IMR-90 (cell line): ENCODE measurements at regions not wholly inside any gene's neighbourhood (a gene's known extent, or its start where the extent isn't known, plus 50 kb on each side); places are given as distances from the start of the nearest gene placed in this dataset.

Experiments used
- ATAC-seq: fragments of 200-7000 bp; cut with Tn5 transposase; 2 replicates; pipeline ENCODE4 v1.9.1; 2020; ENCODE audit warnings: low read depth, mild to moderate bottlenecking, moderate library complexity
- BruUV-seq: library from RNA; stranded (reverse); fragments of 400-500 nt; replicated peaks from 2 replicates; lab custom pipeline; 2021; lab: Mats Ljungman, UMichigan
- CTCF ChIA-PET: fragments of 300-600 bp; formaldehyde crosslinking; extraction: SDS; loops from one replicate; lab custom pipeline; 2021; ENCODE audit warnings: antibody characterized with exemption; lab: Yijun Ruan, JAX
- POLR2A ChIA-PET: fragments of 300-600 bp; sonication (Branson Sonifier 250); formaldehyde crosslinking; loops from one replicate; lab custom pipeline; 2022; ENCODE audit warnings: antibody characterized with exemption; ENCODE audit not compliant: unreplicated experiment; lab: Charles Lee
- DNase-seq: peaks from one replicate; pipeline ENCODE4 v3.0.0; 2013
- H2AFZ ChIP-seq: replicated peaks from 2 replicates; pipeline ENCODE3; 2013; ENCODE audit warnings: low read length, mild to moderate bottlenecking; ENCODE audit not compliant: poor library complexity
- H2AK5ac ChIP-seq: 2 replicates; pipeline ENCODE4 v1.6.1; 2013; ENCODE audit warnings: low read depth, low read length, inconsistent platforms
- H2AK9ac ChIP-seq: replicated peaks from 2 replicates; pipeline ENCODE3; 2013; ENCODE audit warnings: mild to moderate bottlenecking, low read depth, low read length, moderate library complexity; ENCODE audit not compliant: poor library complexity
- H2BK120ac ChIP-seq: 2 replicates; pipeline ENCODE4 v1.6.1; 2013; ENCODE audit warnings: low read depth, low read length, inconsistent platforms
- H2BK15ac ChIP-seq: 3 replicates; pipeline ENCODE4 v1.6.1; 2013; ENCODE audit warnings: low read depth, low read length, inconsistent platforms
- H2BK20ac ChIP-seq: 2 replicates; pipeline ENCODE4 v1.6.1; 2013; ENCODE audit warnings: low read depth, mild to moderate bottlenecking, inconsistent platforms, low read length, moderate library complexity
- H2BK5ac ChIP-seq: 2 replicates; pipeline ENCODE4 v1.6.1; 2013; ENCODE audit warnings: mild to moderate bottlenecking, low read depth, low read length, inconsistent platforms; ENCODE audit not compliant: poor library complexity, severe bottlenecking
- H3K14ac ChIP-seq: replicated peaks from 2 replicates; pipeline ENCODE4 v1.6.1; 2013; ENCODE audit warnings: low read depth, low read length, inconsistent platforms
- H3K18ac ChIP-seq: 2 replicates; pipeline ENCODE4 v1.6.1; 2013; ENCODE audit warnings: low read depth, low read length, control low read depth
- H3K23ac ChIP-seq: 2 replicates; pipeline ENCODE4 v1.6.1; 2013; ENCODE audit warnings: low read depth, low read length, inconsistent platforms
- H3K27ac ChIP-seq: 2 replicates; pipeline ENCODE4 v1.5.1; 2013; ENCODE audit warnings: mild to moderate bottlenecking, control low read depth, low read length; ENCODE audit not compliant: insufficient read depth
- H3K27me3 ChIP-seq: 2 replicates; pipeline ENCODE4 v1.6.1; 2013; ENCODE audit warnings: low read length; ENCODE audit not compliant: control insufficient read depth, insufficient read depth
- H3K36me3 ChIP-seq: 2 replicates; pipeline ENCODE4 v1.6.1; 2013; ENCODE audit warnings: low read length, mixed read lengths; ENCODE audit not compliant: control insufficient read depth, insufficient read depth
- H3K4ac ChIP-seq: 2 replicates; pipeline ENCODE4 v1.6.1; 2013; ENCODE audit warnings: low read depth, low read length, inconsistent platforms
- H3K4me1 ChIP-seq: 2 replicates; pipeline ENCODE4 v1.6.1; 2013; ENCODE audit warnings: low read length, mixed read lengths; ENCODE audit not compliant: control insufficient read depth, insufficient read depth
- H3K4me2 ChIP-seq: 2 replicates; pipeline ENCODE4 v1.6.1; 2013; ENCODE audit warnings: low read depth, mild to moderate bottlenecking, control low read depth, low read length, moderate library complexity
- H3K4me3 ChIP-seq: 2 replicates; pipeline ENCODE4 v1.5.1; 2013; ENCODE audit warnings: low read depth, mild to moderate bottlenecking, control low read depth, low read length, moderate library complexity; ENCODE audit not compliant: insufficient read depth
- H3K56ac ChIP-seq: 2 replicates; pipeline ENCODE4 v1.6.1; 2013; ENCODE audit warnings: low read length, inconsistent platforms; ENCODE audit not compliant: insufficient read depth; ENCODE audit errors: extremely low read depth
- H3K79me1 ChIP-seq, 2 experiments: 2 replicates each; pipeline ENCODE4 v1.6.1; 2013; ENCODE audit warnings: low read length in 2 of 2, inconsistent platforms in 1 of 2, low read depth in 1 of 2
- H3K9ac ChIP-seq: 2 replicates; pipeline ENCODE4 v1.6.1; 2013; ENCODE audit warnings: low read depth, low read length, control low read depth
- H3K9me1 ChIP-seq: 2 replicates; pipeline ENCODE4 v1.6.1; 2013; ENCODE audit warnings: low read length, inconsistent platforms; ENCODE audit not compliant: insufficient read depth
- H3K9me3 ChIP-seq: 2 replicates; pipeline ENCODE4 v1.6.1; 2013; ENCODE audit warnings: low read length; ENCODE audit not compliant: control insufficient read depth, insufficient read depth
- H4K20me1 ChIP-seq: 2 replicates; pipeline ENCODE4 v1.6.1; 2013; ENCODE audit warnings: low read length, inconsistent platforms; ENCODE audit not compliant: insufficient read depth
- H4K5ac ChIP-seq: 2 replicates; pipeline ENCODE4 v1.6.1; 2013; ENCODE audit warnings: mild to moderate bottlenecking, low read depth, low read length, control low read depth
- H4K8ac ChIP-seq, 2 experiments: 2 replicates each; pipeline ENCODE4 v1.6.1; 2013; ENCODE audit warnings: low read depth in 2 of 2, low read length in 2 of 2, control low read depth in 1 of 2, inconsistent platforms in 1 of 2
- H4K91ac ChIP-seq: 2 replicates; pipeline ENCODE4 v1.6.1; 2013; ENCODE audit warnings: low read depth, low read length, inconsistent platforms; ENCODE audit not compliant: insufficient read depth
- CHD1 ChIP-seq: IDR thresholded peaks from 2 replicates; pipeline ENCODE4 v1.6.1; 2012; ENCODE audit warnings: low read depth, low read length, improper control_type of control experiment
- ELK1 ChIP-seq: fragments of 150-350 bp; IDR thresholded peaks from 2 replicates; pipeline ENCODE4 v1.6.1; 2016; ENCODE audit warnings: low read depth, mild to moderate bottlenecking, low read length, moderate library complexity, borderline replicate concordance
- FOS ChIP-seq: fragments of 150-350 bp; IDR thresholded peaks from 2 replicates; pipeline ENCODE4 v1.6.1; 2016; ENCODE audit warnings: low read depth, low read length
- MAFK ChIP-seq: IDR thresholded peaks from 2 replicates; pipeline ENCODE4 v1.6.1; 2012; ENCODE audit warnings: low read depth, low read length, improper control_type of control experiment
- MAZ ChIP-seq: IDR thresholded peaks from 2 replicates; pipeline ENCODE4 v1.6.1; 2012; ENCODE audit warnings: low read depth, mild to moderate bottlenecking, low read length, improper control_type of control experiment, moderate library complexity, borderline replicate concordance
- RAD21 ChIP-seq: IDR thresholded peaks from 2 replicates; pipeline ENCODE4 v1.6.1; 2012; ENCODE audit warnings: low read length, improper control_type of control experiment
- RCOR1 ChIP-seq: IDR thresholded peaks from 2 replicates; pipeline ENCODE4 v1.6.1; 2012; ENCODE audit warnings: mild to moderate bottlenecking, low read length, improper control_type of control experiment; ENCODE audit not compliant: insufficient replicate concordance
- RFX5 ChIP-seq: IDR thresholded peaks from 2 replicates; pipeline ENCODE4 v1.8.0; 2012; ENCODE audit warnings: low read depth, mild to moderate bottlenecking, low read length, moderate library complexity
- USF2 ChIP-seq: fragments of 150-350 bp; IDR thresholded peaks from 2 replicates; pipeline ENCODE4 v1.6.1; 2017; ENCODE audit warnings: mild to moderate bottlenecking, antibody characterized with exemption, low read length, low read depth
- WGBS, 2 experiments: methylation state at CpG; one replicate each; pipeline versions ENCODE4 v1.1.5 to v1.1.7; 2013; ENCODE audit warnings: missing lambda C conversion rate in 2 of 2; ENCODE audit not compliant: insufficient read length in 1 of 2; ENCODE audit errors: extremely low coverage in 2 of 2; 5-methylcytosine and 5-hydroxymethylcytosine counted together
- dilution Hi-C: fragments of 300-500 bp; cut with HindIII; formaldehyde crosslinking; loops from one replicate; pipeline ENCODE4 v1.14.3; 2018; ENCODE audit warnings: low sequenced_read_pairs; ENCODE audit not compliant: unreplicated experiment
- in situ Hi-C: fragments of 300-500 bp; cut with MboI; formaldehyde crosslinking; loops from 3 replicates; pipeline ENCODE4 v1.14.3; 2019; ENCODE audit warnings: low sequenced_read_pairs, inconsistent platforms, mixed read lengths
- intact Hi-C: fragments of 100-400 bp; cut with micrococcal nuclease; formaldehyde crosslinking; loops from 2 replicates; pipeline ENCODE4 v1.10.0; 2022
- TF ChIP-seq, protein P1 (sequence below): conservative IDR thresholded peaks from 2 replicates; pipeline ENCODE4 v1.5.1; 2012; ENCODE audit warnings: mild to moderate bottlenecking, low read depth, low read length, improper control_type of control experiment

- H3K27ac ChIP-seq: no peak overlapping the region
- dilution Hi-C loops: no loop called here
- no peak overlapping the region for H3K56ac ChIP-seq
- H3K36me3 ChIP-seq: no peaks in the 10 kb centered on the region
- no peak overlapping the region for H2BK20ac ChIP-seq
- ATAC-seq: no peak
- H3K4ac ChIP-seq: no peak overlapping the region
- intact Hi-C loops: no loop called here
- H4K20me1 ChIP-seq: no peaks in the 10 kb centered on the region
- H2BK5ac ChIP-seq: no peak overlapping the region
- in situ Hi-C loops: no loop called here
- no peak overlapping the region for H4K91ac ChIP-seq
- H3K4me2 ChIP-seq: no peak overlapping the region
- H3K4me1 ChIP-seq: no peaks in the 10 kb centered on the region
- H3K27me3 ChIP-seq: no peaks in the 10 kb centered on the region
- no peak overlapping the region for H4K8ac ChIP-seq
- H3K9me1 ChIP-seq: no peaks in the 10 kb centered on the region
- no peaks in the 10 kb centered on the region for H3K79me1 ChIP-seq
- H2BK120ac ChIP-seq: no peak overlapping the region
- H3K9me3 ChIP-seq: peaks cover 48% of the 10 kb centered on the region
- H3K23ac ChIP-seq: no peak overlapping the region
- H3K14ac ChIP-seq: no peak overlapping the region
- ChIA-PET POLR2A (no interaction called here), CTCF (no interaction called here)
- TF ChIP-seq MAZ (no peak), MAFK (no peak), FOS (no peak), USF2 (no peak), ELK1 (no peak), RFX5 (no peak), CHD1 (no peak), RAD21 (no peak), RCOR1 (no peak)
- TF ChIP-seq, protein P1, sequence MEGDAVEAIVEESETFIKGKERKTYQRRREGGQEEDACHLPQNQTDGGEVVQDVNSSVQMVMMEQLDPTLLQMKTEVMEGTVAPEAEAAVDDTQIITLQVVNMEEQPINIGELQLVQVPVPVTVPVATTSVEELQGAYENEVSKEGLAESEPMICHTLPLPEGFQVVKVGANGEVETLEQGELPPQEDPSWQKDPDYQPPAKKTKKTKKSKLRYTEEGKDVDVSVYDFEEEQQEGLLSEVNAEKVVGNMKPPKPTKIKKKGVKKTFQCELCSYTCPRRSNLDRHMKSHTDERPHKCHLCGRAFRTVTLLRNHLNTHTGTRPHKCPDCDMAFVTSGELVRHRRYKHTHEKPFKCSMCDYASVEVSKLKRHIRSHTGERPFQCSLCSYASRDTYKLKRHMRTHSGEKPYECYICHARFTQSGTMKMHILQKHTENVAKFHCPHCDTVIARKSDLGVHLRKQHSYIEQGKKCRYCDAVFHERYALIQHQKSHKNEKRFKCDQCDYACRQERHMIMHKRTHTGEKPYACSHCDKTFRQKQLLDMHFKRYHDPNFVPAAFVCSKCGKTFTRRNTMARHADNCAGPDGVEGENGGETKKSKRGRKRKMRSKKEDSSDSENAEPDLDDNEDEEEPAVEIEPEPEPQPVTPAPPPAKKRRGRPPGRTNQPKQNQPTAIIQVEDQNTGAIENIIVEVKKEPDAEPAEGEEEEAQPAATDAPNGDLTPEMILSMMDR: no peak
- H2AK9ac ChIP-seq: no peak overlapping the region
- H2BK15ac ChIP-seq: no peak overlapping the region
- DNase-seq: no peak
- no peak overlapping the region for H4K5ac ChIP-seq
- no peak overlapping the region for H2AK5ac ChIP-seq
- no peak overlapping the region for H3K18ac ChIP-seq
- WGBS, 2 experiments: 48% methylated on average over 4 of the region's 15 CpGs; no CpG with 5 or more reads in 1 of the 2 experiments
- no peak overlapping the region for H3K4me3 ChIP-seq
- no peak overlapping the region for H2AFZ ChIP-seq
- no TSS peak for BruUV-seq
- no peak overlapping the region for H3K9ac ChIP-seq
Measured at GRCh38 chr5:6220346-6221088, 157.8 kb downstream of the MED10 start.
